H9 (cell line): ENCODE measurements at regions not wholly inside any gene's neighbourhood (a gene's known extent, or its start where the extent isn't known, plus 50 kb on each side); places are given as distances from the start of the nearest gene placed in this dataset.

Source experiments
- DNase-seq: peaks from one replicate; pipeline ENCODE4 v3.0.0-alpha.2; 2017
- H2AFZ ChIP-seq: one replicate; pipeline ENCODE4 v1.6.1; 2013; ENCODE audit warnings: mild to moderate bottlenecking, low read length, control low read depth, moderate library complexity
- H2AK5ac ChIP-seq: 2 replicates; pipeline ENCODE4 v1.6.1; 2013; ENCODE audit warnings: low read length, control low read depth, mixed read lengths; ENCODE audit not compliant: insufficient read length
- H2BK120ac ChIP-seq: one replicate; pipeline ENCODE4 v1.6.1; 2013; ENCODE audit warnings: low read depth, mild to moderate bottlenecking, low read length, control low read depth, inconsistent platforms; ENCODE audit not compliant: poor library complexity, severe bottlenecking
- H2BK12ac ChIP-seq: 2 replicates; pipeline ENCODE4 v1.6.1; 2013; ENCODE audit warnings: low read length, control low read depth, mixed read lengths, low read depth; ENCODE audit not compliant: insufficient read length
- H2BK15ac ChIP-seq: 2 replicates; pipeline ENCODE4 v1.6.1; 2013; ENCODE audit warnings: low read depth, low read length, control low read depth
- H2BK20ac ChIP-seq: one replicate; pipeline ENCODE4 v1.6.1; 2013; ENCODE audit warnings: low read depth, mild to moderate bottlenecking, low read length, control low read depth, inconsistent platforms; ENCODE audit not compliant: poor library complexity, severe bottlenecking
- H2BK5ac ChIP-seq: 2 replicates; pipeline ENCODE4 v1.6.1; 2013; ENCODE audit warnings: low read length, control low read depth, mixed read lengths; ENCODE audit not compliant: insufficient read length
- H3K14ac ChIP-seq: 2 replicates; pipeline ENCODE4 v1.6.1; 2013; ENCODE audit warnings: low read length, control low read depth; ENCODE audit not compliant: insufficient read depth
- H3K18ac ChIP-seq: 2 replicates; pipeline ENCODE4 v1.6.1; 2013; ENCODE audit warnings: low read depth, mild to moderate bottlenecking, mixed read lengths, low read length, control low read depth; ENCODE audit not compliant: insufficient read length
- H3K23ac ChIP-seq: 2 replicates; pipeline ENCODE4 v1.6.1; 2013; ENCODE audit warnings: low read length, control low read depth, mixed read lengths, low read depth; ENCODE audit not compliant: insufficient read length
- H3K23me2 ChIP-seq: 2 replicates; pipeline ENCODE4 v1.6.1; 2013; ENCODE audit warnings: low read depth, mild to moderate bottlenecking, mixed read lengths, low read length, control low read depth; ENCODE audit not compliant: insufficient read length, poor library complexity, severe bottlenecking
- H3K27ac ChIP-seq: 2 replicates; pipeline ENCODE4 v1.5.1; 2013; ENCODE audit warnings: low read length, control low read depth, mixed read lengths, low read depth; ENCODE audit not compliant: insufficient read length
- H3K27me3 ChIP-seq: 2 replicates; pipeline ENCODE4 v1.6.1; 2013; ENCODE audit warnings: low read length, control low read depth, inconsistent platforms; ENCODE audit not compliant: insufficient read depth
- H3K4ac ChIP-seq: 2 replicates; pipeline ENCODE4 v1.6.1; 2013; ENCODE audit warnings: low read depth, mild to moderate bottlenecking, control low read depth, inconsistent platforms, low read length, moderate library complexity
- H3K4me1 ChIP-seq: 2 replicates; pipeline ENCODE4 v1.6.1; 2013; ENCODE audit warnings: low read length, control low read depth, inconsistent platforms; ENCODE audit not compliant: insufficient read depth
- H3K4me2 ChIP-seq: 2 replicates; pipeline ENCODE4 v1.6.1; 2013; ENCODE audit warnings: low read length, control low read depth, mixed read lengths; ENCODE audit not compliant: insufficient read length, insufficient read depth
- H3K56ac ChIP-seq: 2 replicates; pipeline ENCODE4 v1.6.1; 2013; ENCODE audit warnings: low read depth, mild to moderate bottlenecking, mixed read lengths, low read length, control low read depth; ENCODE audit not compliant: insufficient read length
- H3K79me1 ChIP-seq: 2 replicates; pipeline ENCODE4 v1.6.1; 2013; ENCODE audit warnings: low read depth, mild to moderate bottlenecking, moderate library complexity, low read length, control low read depth, inconsistent platforms; ENCODE audit not compliant: insufficient read depth, poor library complexity, severe bottlenecking
- H3K79me2 ChIP-seq: 2 replicates; pipeline ENCODE4 v1.6.1; 2013; ENCODE audit warnings: low read length, control low read depth, inconsistent platforms; ENCODE audit not compliant: insufficient read depth
- H3K9ac ChIP-seq: 2 replicates; pipeline ENCODE4 v1.6.1; 2013; ENCODE audit warnings: low read length, control low read depth, mixed read lengths; ENCODE audit not compliant: insufficient read length; ENCODE audit errors: extremely low read depth
- H3K9me3 ChIP-seq: one replicate; pipeline ENCODE4 v1.6.1; 2013; ENCODE audit warnings: low read depth, low read length, inconsistent platforms; ENCODE audit not compliant: control insufficient read depth
- H3T11ph ChIP-seq: one replicate; pipeline ENCODE4 v1.6.1; 2013; ENCODE audit warnings: mild to moderate bottlenecking, low read length, control low read depth, inconsistent platforms
- H4K20me1 ChIP-seq: one replicate; pipeline ENCODE4 v1.6.1; 2013; ENCODE audit not compliant: control insufficient read depth, insufficient read length, insufficient read depth
- H4K5ac ChIP-seq: 2 replicates; pipeline ENCODE4 v1.6.1; 2013; ENCODE audit warnings: low read depth, mild to moderate bottlenecking, mixed read lengths, low read length, control low read depth; ENCODE audit not compliant: insufficient read length
- H4K8ac ChIP-seq: replicated peaks from 2 replicates; pipeline ENCODE4 v1.6.1; 2013; ENCODE audit warnings: low read length, control low read depth, mixed read lengths, low read depth; ENCODE audit not compliant: insufficient read length
- H4K91ac ChIP-seq: 2 replicates; pipeline ENCODE4 v1.6.1; 2013; ENCODE audit warnings: low read depth, mild to moderate bottlenecking, moderate library complexity, mixed read lengths, low read length, control low read depth; ENCODE audit not compliant: insufficient read length
- H3K27ac Mint-ChIP-seq, 3 experiments: 2 replicates in 2 of 3; 3 replicates in 1 of 3; pipeline ENCODE4 v1.8.0; 2020 to 2021; ENCODE audit warnings: mixed read lengths in 3 of 3, mild to moderate bottlenecking in 1 of 3, moderate library complexity in 1 of 3
- H3K27me3 Mint-ChIP-seq: 2 replicates; pipeline ENCODE4 v1.8.0; 2021; ENCODE audit warnings: low read depth, mild to moderate bottlenecking, moderate library complexity, mixed read lengths
- H3K36me3 Mint-ChIP-seq, 3 experiments: 2 replicates in 2 of 3; 3 replicates in 1 of 3; pipeline ENCODE4 v1.8.0; 2020 to 2021; ENCODE audit warnings: low read depth in 3 of 3, mixed read lengths in 3 of 3; ENCODE audit not compliant: insufficient read depth in 1 of 3
- H3K4me1 Mint-ChIP-seq, 2 experiments: 2 replicates each; pipeline ENCODE4 v1.8.0; 2020; ENCODE audit warnings: mixed read lengths in 2 of 2
- H3K4me3 Mint-ChIP-seq, 2 experiments: 2 replicates in 1 of 2; 3 replicates in 1 of 2; pipeline ENCODE4 v1.8.0; 2020 to 2021; ENCODE audit warnings: mild to moderate bottlenecking in 2 of 2, mixed read lengths in 2 of 2, moderate library complexity in 1 of 2
- H3K9me3 Mint-ChIP-seq, 2 experiments: 2 replicates in 1 of 2; 3 replicates in 1 of 2; pipeline ENCODE4 v1.8.0; 2020; ENCODE audit warnings: mild to moderate bottlenecking in 2 of 2, mixed read lengths in 2 of 2, moderate library complexity in 1 of 2
- WGBS: extraction: QIAGEN DNeasy Blood & Tissue Kit; methylation state at CpG from one replicate; pipeline ENCODE4 v1.1.7; 2013; ENCODE audit warnings: missing lambda C conversion rate, low lambda C conversion rate, mixed read lengths; ENCODE audit not compliant: insufficient read length; ENCODE audit errors: extremely low coverage; 5-methylcytosine and 5-hydroxymethylcytosine counted together
- TF ChIP-seq, protein P1 (sequence below): fragments of 200-600 bp; sonication (generic); conservative IDR thresholded peaks from 3 replicates; pipeline ENCODE4 v1.8.0; 2021; ENCODE audit warnings: antibody characterized with exemption, mild to moderate bottlenecking

DNA sequence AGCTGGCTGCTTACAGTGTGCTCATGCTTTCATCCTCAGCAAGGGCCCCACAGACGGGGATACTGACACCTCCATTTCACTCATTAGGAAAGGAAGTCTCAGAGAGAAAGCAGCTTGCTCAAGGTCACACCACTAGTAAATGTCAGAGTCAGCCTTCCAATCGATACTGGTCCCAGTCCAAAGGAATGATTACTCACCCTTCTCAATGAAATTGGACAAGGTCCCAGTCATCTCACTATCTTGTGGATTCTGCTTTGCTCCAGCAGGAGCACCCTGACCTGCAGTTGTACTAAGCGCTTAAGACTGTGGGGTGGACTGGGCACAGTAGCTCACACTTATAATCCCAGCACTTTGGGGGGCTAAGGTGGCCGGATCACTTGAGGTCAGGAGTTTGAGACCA is 132.2 kb upstream of the SLC34A2 start:
- Mint-ChIP-seq H3K9me3 (no peaks in the 10 kb centered on the region), H3K36me3 (no peaks in the 10 kb centered on the region), H3K27ac (no peak overlapping the region), H3K4me1 (peaks cover 14 to 27% of the 10 kb centered on the region in 2 experiments), H3K4me3 (no peak overlapping the region), H3K27me3 (peaks cover 70% of the 10 kb centered on the region)
- Histone ChIP-seq H2BK20ac (no peak overlapping the region), H3T11ph (no peak overlapping the region), H4K5ac (no peak overlapping the region), H4K20me1 (no peaks in the 10 kb centered on the region), H3K14ac (no peak overlapping the region), H3K4me2 (no peak overlapping the region), H2BK15ac (no peak overlapping the region), H3K23me2 (no peaks in the 10 kb centered on the region), H3K23ac (no peak overlapping the region), H3K9ac (no peak overlapping the region), H3K4ac (no peak overlapping the region), H3K4me1 (no peaks in the 10 kb centered on the region), H2BK12ac (no peak overlapping the region), H4K91ac (no peak overlapping the region), H3K79me2 (no peaks in the 10 kb centered on the region), H3K79me1 (no peaks in the 10 kb centered on the region), H2BK5ac (no peak overlapping the region), H3K18ac (no peak overlapping the region), H4K8ac (no peak overlapping the region), H3K9me3 (no peaks in the 10 kb centered on the region), H2AK5ac (no peak overlapping the region), H3K27me3 (no peaks in the 10 kb centered on the region; the same call in 1 of the 2 replicates), H2BK120ac (no peak overlapping the region), H2AFZ (no peak overlapping the region), H3K56ac (no peak overlapping the region), H3K27ac (no peak overlapping the region)
- DNase-seq: no peak
- TF ChIP-seq, protein P1, sequence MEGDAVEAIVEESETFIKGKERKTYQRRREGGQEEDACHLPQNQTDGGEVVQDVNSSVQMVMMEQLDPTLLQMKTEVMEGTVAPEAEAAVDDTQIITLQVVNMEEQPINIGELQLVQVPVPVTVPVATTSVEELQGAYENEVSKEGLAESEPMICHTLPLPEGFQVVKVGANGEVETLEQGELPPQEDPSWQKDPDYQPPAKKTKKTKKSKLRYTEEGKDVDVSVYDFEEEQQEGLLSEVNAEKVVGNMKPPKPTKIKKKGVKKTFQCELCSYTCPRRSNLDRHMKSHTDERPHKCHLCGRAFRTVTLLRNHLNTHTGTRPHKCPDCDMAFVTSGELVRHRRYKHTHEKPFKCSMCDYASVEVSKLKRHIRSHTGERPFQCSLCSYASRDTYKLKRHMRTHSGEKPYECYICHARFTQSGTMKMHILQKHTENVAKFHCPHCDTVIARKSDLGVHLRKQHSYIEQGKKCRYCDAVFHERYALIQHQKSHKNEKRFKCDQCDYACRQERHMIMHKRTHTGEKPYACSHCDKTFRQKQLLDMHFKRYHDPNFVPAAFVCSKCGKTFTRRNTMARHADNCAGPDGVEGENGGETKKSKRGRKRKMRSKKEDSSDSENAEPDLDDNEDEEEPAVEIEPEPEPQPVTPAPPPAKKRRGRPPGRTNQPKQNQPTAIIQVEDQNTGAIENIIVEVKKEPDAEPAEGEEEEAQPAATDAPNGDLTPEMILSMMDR: no peak
- no CpG with 5 or more reads among the region's 4 CpGs for WGBS
